Peyer's patch (tissue), 4 donors: ENCODE measurements at regions not wholly inside any gene's neighbourhood (a gene's known extent, or its start where the extent isn't known, plus 50 kb on each side); places are given as distances from the start of the nearest gene placed in this dataset.

Experiments
- POLR2A ChIP-seq, 2 donors: fragments of 450-650 bp; IDR thresholded peaks; one replicate each; pipeline ENCODE4 v1.5.1; 2017; ENCODE audit warnings: antibody characterized with exemption in 2 of 2, mild to moderate bottlenecking in 2 of 2, moderate library complexity in 2 of 2
- TF ChIP-seq, protein P1 (sequence below), 6 experiments: fragments of 450-650 bp in 4 of 6; fragments of 200-600 bp in 2 of 6; sonication (generic) in 1 of 6; IDR thresholded peaks; one replicate each; pipeline ENCODE4 v1.5.1; 2017 to 2019; ENCODE audit warnings: antibody characterized with exemption in 6 of 6, mild to moderate bottlenecking in 3 of 6, moderate library complexity in 1 of 6

GRCh38 chr18:47550611-47551010 lies 299.2 kb upstream of the SKOR2 start:
- no peak for TF ChIP-seq POLR2A (IDR thresholded peaks at IDR 0.05)
- TF ChIP-seq, protein P1, sequence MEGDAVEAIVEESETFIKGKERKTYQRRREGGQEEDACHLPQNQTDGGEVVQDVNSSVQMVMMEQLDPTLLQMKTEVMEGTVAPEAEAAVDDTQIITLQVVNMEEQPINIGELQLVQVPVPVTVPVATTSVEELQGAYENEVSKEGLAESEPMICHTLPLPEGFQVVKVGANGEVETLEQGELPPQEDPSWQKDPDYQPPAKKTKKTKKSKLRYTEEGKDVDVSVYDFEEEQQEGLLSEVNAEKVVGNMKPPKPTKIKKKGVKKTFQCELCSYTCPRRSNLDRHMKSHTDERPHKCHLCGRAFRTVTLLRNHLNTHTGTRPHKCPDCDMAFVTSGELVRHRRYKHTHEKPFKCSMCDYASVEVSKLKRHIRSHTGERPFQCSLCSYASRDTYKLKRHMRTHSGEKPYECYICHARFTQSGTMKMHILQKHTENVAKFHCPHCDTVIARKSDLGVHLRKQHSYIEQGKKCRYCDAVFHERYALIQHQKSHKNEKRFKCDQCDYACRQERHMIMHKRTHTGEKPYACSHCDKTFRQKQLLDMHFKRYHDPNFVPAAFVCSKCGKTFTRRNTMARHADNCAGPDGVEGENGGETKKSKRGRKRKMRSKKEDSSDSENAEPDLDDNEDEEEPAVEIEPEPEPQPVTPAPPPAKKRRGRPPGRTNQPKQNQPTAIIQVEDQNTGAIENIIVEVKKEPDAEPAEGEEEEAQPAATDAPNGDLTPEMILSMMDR (IDR thresholded peaks at IDR 0.05) = no peak
